ENCODE measurements at regions not wholly inside any gene's neighbourhood (a gene's known extent, or its start where the extent isn't known, plus 50 kb on each side); places are given as distances from the start of the nearest gene placed in this dataset.

GRCh38 chr17:34733333-34733732 lies 154.0 kb downstream of the TMEM132E start:
- no peak for DNase-seq

DNA sequence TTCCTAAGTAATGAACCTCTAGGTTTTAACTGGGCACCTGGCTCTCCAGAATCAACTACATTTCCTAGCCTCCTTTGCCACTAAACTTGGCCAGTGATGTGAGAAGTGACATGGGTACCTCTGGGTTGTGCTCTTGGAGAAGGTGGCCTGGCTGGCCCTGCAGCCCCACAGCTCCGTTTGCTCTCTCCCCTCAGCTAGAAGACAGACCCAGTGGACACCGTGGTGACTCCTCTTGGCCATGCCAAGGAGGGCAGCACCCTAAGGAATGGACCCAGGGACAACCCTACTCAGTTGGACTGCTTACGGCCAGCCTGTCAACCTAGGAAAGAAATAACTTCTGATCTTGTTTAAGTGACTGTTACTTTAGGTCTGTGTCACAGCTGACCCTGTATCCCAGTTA lies 151.4 kb downstream of the TMEM132E start:
- no peak for DNase-seq

- DNase-seq, result no peak
Observed at GRCh38 chr17:34728771-34729310, 149.5 kb downstream of the TMEM132E start.

DNA sequence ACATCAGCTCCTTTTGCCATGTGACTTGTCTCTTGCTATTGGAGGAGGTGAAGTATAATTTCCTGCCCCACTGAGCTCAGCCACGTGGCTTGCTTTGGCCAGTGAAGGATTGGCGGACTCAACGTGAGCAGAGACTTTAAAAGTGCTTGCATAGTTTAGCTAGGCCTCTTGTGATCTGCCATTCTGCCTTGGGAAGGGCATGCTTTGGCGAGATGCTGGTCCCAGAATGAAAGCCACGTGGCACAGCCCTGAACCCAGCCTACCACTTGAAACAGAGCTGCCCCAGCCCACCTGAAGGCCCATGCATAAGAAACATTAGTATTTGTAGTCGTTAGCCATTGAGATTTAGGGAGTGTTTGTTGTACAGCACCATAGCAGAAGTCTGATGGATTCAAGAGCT lies 148.2 kb downstream of the TMEM132E start:
- no peak for DNase-seq

DNA sequence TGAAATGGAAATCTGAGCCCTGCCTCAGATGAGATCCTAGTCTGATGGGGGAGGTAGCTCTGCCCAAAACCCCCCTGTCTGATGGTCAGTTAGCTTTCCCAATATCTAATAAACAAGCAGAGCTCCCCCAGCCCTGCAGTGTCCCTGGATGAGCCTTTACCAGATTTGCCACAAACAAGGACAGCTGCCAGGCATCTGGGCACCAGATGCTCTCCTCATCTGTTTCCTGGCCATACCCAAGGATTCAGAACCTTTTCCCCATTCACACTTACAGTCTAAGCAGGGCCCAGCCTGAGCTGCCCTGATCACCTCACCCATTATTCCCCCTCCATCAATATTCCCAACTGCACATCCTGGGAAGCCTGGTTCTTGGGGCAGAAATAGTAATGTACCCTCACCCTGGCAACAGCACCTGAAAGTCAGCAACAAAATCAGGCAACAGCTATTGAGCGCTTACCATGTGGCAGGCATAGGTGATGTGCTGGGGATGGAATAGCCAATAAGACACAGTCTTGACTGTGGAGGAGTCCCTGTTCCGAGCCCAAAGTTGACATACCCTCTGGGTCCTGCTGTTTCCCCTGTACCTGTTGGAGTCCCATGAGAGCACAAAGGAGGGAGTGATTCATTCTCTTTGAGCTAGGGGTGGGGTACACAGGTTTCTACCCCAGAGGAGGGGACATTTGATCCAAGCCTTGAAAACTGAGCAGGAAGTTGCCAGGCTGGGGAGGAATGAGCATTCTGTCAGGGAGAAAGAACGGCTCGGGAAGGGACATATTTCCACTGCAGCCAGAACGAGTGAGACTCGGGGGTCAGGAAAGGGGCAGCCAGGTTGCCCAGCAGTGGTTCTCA lies 147.4 kb downstream of the TMEM132E start:
- no peak for DNase-seq

DNA sequence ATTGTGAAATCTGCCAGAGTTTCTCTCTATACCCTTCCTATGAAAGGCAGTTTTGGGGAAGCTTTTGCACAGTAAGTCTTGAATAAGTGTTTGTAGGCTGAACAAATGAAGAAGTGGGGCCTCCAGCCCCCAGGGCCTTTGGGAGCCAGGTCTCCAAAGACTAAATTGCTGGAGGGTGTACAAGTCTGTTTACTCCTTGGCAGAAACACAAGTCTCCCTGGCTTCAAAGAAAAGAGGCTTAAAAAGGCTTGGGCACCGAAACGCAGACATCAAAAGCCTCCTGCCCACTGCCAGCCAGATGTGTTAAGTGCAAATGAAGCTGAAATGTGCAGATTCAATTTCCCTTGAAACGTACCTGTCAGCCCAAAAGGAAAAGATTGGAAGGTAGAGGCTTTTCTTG lies 146.3 kb downstream of the TMEM132E start:
- DNase-seq, result no peak

GRCh38 chr17:34725008-34725407 lies 145.6 kb downstream of the TMEM132E start:
- peak; percentile 36 for DNase-seq

DNA sequence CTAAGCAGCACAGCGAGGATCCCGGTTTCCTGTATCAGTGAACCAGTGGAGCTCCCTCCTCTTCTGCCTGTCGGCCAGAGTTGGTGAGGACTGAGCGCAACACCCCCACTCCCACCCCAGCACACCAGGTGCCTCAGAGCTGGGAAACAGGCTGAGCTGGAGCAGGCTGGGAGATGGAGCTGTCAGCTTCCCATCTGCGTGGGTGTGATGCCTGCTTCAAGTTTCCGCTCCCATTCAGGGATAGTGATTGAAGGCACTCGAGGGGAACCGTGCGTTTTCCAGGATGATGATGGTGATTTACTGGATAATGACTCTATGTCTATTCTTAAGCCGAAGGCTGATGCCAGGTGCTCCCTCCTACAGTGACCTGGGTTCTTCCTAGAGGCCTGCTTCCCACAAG lies 144.5 kb downstream of the TMEM132E start:
- no peak for DNase-seq

DNA sequence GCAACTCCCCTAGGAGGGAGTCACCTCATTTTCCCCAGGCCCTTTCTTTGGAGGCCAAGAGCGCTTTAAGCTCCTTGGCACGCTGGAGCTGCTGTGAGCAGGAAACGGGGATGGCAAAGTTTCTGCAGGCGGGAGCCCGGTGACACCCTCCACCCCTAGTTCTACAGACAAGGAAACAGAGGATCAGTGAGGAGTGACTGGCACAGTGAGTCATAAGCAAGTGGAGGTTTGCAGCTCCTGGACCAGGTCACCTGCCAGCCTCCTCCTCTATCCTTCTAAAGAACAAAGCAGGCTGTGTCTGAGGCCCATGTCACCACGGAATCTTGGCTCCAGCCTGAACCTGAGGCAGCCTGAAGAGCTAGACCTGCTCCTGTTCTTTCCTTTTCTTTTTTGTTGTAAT lies 141.9 kb downstream of the TMEM132E start:
- DNase-seq, result peak; percentile 84

DNA sequence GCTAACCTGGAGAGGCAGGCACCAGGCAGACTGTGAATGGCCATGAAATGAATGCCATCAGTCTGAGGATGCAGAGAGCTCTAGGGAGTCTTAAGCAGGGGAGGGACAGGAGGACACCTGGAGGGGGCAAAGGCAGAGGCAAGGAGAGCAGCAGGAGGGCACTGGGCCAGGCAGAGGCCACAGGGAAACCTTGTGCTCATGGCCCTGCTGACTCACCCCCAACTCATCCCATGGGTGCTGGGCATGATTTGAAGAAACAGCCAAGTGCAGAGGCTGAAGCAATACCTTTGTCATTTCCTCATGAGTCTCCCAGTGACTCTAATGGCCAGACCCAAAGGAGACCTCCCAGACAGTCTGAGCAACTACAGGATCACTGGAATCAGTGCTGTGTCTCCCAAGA lies 141.4 kb downstream of the TMEM132E start:
- no peak for DNase-seq

DNA sequence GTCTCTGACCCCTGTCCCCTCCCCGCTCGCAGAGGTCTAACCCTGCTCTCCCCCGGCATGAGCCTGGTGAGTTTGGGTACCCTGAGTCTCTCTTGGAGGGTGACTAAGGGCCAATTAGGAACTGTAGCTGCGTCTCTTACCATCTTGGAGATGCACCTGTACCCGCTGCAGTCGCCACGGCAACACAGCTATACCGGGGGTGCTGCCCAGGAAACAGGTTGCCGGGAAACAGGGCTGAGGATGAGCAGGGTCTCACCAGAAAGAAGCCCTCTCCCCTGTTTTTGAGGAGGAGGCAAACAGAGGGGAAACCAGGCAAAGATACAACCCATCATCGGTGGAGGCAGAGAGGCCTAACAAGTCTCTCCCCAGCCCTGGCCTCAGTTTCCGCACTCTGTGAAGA lies 140.2 kb downstream of the TMEM132E start:
- DNase-seq, result no peak

- DNase-seq, result no peak
Observed at GRCh38 chr17:34717092-34717491, 137.7 kb downstream of the TMEM132E start.

DNA sequence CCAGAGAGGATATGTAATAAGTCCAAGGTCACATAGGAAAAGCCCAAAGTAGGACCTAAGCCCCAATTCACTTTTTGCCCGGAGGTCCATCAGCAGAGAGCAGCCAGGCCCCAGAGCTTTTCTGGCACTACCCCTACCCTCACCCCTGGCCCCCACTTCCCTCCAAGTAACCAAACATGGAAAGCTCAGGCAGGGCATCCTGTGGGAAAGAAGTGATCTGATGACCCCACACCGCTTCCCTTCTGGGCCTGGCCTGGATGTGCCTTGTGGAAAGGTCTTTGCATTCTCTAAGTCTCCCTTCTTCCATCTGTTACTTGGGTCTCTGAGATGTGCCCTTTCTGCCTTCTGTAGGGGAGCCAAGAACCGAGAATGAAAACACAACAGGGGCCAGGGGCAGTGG lies 136.9 kb downstream of the TMEM132E start:
- DNase-seq, result no peak

GRCh38 chr17:34715504-34715903 lies 136.1 kb downstream of the TMEM132E start:
- DNase-seq, result no peak

- no peak for DNase-seq
Observed at GRCh38 chr17:34714475-34715410, 135.4 kb downstream of the TMEM132E start.

GRCh38 chr17:34713687-34714086 lies 134.3 kb downstream of the TMEM132E start:
- no peak for DNase-seq

DNA sequence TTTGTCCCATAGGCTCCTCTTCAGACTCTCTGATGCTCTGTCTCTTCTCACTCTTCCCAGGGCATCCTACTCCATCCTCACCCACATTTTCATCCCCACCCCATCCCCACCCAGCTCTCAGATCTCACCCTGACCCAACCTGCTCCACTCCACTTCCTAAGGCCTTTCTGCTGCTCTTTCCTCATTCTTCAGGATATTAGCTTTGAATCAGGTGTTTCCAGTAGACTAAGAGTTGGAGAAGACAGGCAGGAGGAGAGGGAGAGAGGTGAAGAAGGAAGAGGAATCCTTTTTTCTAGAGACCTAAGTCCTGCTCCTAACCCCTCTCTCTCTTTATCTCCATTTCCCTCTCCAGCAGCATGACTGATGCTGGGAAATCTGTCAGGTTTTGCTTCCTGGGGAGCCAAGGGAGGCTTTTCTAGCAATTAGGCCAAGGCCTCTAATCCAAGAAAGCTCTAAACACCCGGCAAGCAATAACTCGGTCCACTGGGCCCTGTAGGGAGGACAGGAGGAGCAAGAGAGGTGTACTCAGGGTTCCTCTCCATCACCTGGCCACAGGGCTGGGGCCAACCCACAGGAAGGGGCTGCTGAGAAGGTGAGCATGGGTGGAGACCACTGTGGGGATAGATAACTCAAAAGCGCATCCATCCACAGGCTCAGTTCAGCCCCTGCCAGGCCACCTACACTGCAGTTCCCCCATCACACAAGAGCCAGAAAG lies 133.3 kb downstream of the TMEM132E start:
- no peak for DNase-seq

DNA sequence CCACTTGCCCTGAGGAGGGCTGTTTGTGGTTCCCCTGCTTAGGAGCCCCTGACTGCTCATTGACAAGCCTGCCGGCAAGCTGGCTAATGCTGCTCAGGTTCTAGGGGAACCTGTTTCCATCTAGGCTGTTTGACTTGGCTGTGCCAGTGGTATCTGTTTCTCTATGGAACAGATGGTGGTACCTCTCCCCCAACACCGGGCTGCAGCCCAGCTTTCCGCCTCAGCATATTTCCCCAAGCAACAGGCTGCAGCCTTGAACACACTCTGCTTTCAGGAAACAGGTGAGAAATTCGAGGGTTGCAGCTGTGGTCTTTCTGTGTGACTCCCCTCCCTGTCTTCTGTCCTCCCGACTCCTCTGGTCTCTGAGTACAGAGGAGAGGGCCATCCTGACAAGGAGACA lies 132.3 kb downstream of the TMEM132E start:
- DNase-seq, result no peak

DNA sequence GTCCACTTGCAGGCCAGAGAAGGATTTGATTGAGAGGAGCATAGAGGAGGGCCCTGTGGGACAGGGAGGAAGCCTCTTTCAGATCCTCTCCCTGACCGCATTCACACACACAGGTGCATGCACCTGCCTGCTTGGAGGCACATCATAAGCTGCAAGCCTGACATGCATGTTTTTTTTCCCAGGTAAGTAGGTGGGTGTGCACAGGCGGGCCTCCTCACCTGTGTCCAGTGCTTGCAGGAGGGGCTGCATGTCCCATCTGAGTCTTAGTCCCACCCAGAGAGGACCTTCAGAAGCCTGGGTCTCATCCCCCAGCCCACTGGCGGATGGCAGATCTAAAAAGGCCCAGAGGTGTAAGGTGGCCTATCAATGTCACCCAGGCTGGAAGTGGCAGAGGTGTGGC lies 130.8 kb downstream of the TMEM132E start:
- DNase-seq, result no peak

DNA sequence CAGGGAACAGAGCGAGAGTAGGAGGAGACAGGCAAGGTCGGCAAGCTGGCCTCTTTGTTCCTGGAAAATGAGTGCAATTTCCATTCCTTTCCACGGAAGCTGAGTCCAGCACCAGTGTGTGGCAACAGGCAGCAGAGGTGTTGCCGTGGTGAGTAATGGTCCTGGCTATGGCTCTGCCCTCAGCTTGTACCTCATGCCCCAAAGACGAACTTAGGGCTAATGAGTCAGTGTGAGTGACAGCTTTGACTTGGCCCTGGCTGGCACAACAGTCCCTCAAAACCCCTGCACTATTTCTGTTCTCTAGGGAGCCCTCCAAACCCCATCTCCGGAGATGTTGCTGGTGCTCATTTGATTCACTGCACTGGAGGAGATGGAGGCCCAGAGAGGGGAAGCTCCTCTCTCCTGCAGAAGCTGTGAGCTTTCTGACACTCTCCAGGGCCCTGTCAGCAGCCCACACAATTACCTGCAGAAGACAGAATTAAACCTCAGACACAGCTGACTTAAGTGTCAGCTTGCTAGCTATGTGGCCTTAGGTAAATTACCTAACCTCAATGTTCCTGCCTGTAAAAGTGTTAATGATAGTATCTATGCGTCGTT lies 129.9 kb downstream of the TMEM132E start:
- no peak for DNase-seq

DNA sequence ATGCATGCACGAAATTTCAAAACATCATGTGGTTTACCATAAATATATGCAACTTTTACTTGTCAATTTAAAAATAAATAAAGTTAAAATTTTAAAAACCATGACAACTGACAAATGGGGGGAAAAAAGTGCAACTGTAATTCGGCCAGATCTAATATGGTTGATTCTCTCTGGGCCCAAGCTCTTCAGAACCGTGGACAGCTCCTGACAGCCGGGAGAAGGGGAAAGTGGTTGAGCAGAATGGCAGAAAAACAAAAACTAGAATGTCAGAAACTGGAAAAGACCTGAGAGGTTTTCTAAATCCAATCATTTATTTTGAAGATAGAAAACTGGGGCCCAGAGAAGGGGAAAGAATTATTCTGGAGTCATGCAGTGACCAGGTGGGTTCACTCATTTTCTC lies 126.6 kb downstream of the TMEM132E start:
- DNase-seq, result no peak

DNA sequence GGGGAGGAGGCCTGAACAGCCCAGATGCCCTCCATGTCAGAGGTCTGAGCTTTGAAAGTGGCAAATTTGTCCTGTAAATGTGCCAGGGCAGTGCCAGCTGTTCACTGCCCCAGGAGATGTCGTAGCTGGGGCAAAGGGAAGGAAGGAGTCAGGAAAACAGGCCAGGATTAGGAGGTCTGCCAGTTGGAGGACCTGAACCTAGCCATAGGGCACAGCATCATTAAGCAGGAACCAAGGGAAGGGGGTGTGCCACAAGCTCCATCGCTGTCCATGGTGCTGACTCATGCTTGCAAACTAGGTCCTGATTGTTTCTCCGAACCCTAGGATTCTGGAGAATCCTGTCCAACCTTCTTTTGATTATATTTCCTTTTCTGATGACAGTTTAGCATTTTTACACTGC lies 124.2 kb downstream of the TMEM132E start:
- no peak for DNase-seq

GRCh38 chr17:34699181-34699580 lies 119.8 kb downstream of the TMEM132E start:
- no peak for DNase-seq

Data from NCI-H2029 treated with DMSO at 0.1 percent for 48 hours (cell line).